ENCODE measurements at regions not wholly inside any gene's neighbourhood (a gene's known extent, or its start where the extent isn't known, plus 50 kb on each side); places are given as distances from the start of the nearest gene placed in this dataset.
A peak's percentile ranks its signal among the peaks of the same experiment; 100 is the strongest.

DNA sequence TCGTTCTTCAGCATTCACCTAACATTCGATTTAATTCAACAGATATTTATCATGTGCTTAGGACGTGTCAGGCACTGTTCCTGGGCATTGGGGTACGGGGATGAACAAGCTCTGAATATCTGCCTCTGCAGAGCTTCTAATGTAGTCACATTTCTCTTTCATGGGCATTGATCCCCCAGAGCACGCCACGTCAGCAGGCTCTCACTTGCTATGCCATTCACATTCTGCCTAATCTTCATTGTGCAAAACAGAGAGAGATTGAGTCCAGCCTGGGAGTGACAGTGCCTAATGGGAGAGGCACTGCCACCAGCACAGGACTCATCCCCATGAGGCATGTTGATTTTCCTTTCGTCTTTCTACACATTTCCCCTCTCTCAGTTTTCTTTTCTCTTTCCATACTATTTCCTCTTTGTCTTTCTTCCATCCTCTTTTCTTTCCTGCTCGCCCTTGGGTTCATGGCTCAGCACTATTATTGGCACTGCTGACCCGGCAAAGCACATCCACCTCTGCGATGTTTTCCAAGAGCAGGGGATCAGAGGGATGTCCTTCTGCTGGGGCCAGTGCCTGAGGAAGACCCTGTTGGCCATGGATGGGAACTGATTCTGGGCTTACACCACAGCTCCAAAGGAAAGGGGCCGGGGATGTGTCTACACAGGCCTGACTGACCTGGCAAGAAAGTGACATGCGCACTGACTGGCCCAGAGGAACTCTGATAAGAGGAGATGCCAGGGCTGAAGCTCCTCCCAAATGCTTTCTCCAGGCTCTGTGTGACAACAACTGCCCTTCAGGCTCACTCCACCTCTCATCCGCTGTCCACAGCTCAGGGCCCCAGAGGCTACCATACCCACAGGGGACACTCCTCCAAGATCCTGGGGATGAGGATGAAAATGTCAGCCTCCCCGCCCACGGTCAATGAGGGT is 195.9 kb downstream of the TOMM20 start:
- peaks cover 1 to 25% of the 10 kb centered on the region in 2 donors for H3K4me1 ChIP-seq (ENCODE audit: control insufficient read depth in 2 of 2, insufficient read depth in 2 of 2, low read length in 2 of 2)
- Mint-ChIP-seq H3K36me3 (peaks cover 0 to 3% (median 0%) of the 10 kb centered on the region in 5 donors), H3K4me1 (peaks cover 12 to 56% (median 26%) of the 10 kb centered on the region in 7 donors), H3K9me3 (peaks cover 0 to 3% (median 0%) of the 10 kb centered on the region in 11 donors), H3K27me3 (no peaks in the 10 kb centered on the region), H3K4me3 (peak overlapping the region in 2 of 10 donors; percentile 21 to 50), H3K27ac (peak overlapping the region in 4 of 9 donors; percentile 31 to 67 (median 36))
- no peaks in the 10 kb centered on the region for H3K36me3 ChIP-seq (ENCODE audit: control insufficient read depth in 2 of 3, insufficient read depth in 3 of 3, low read length in 3 of 3)
- intact Hi-C loops (cut with micrococcal nuclease), result no loop called here
- ATAC-seq, result peak; percentile 37
- DNase-seq, result peak in 1 of 9 donors; percentile 25
- ChIA-PET CTCF (no interaction called here), POLR2A (interaction anchor here (0.9 kb wide), 1 partner anchor 8 kb away, joined by 4 read pairs; no protein-coding TSS in a partner anchor)
- no peaks in the 10 kb centered on the region for H3K27me3 ChIP-seq (ENCODE audit: control insufficient read depth in 2 of 2, insufficient read depth in 2 of 2, low read length in 2 of 2)
- no peak overlapping the region for H3K27ac ChIP-seq (ENCODE audit: low read depth, low read length)
- no peak overlapping the region for H3K4me3 ChIP-seq (ENCODE audit: low read length)
- H3K9me3 ChIP-seq (ENCODE audit: control insufficient read depth in 2 of 3, low read length in 3 of 3), result no peaks in the 10 kb centered on the region

DNA sequence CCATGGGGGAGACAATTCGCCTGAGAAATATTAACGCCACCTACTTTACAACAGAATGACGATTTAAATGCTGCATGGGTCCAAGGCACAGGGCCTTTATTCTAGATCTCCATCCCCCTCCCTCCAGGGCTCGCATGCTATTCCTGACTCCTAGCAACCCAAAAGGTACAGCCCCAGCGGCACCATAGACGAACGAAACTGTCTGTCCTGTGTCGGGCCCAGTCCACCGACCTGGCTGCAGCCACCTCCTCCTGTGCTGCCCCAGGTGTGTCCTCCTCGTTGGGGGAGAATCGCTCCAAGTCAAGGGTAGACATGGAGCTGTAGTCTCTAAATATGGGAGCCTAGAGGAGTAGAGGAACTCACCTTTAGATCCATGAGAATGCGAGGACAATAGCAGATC is 196.5 kb downstream of the TOMM20 start:
- H3K9me3 ChIP-seq (ENCODE audit: control insufficient read depth in 2 of 3, low read length in 3 of 3), result no peaks in the 10 kb centered on the region
- Mint-ChIP-seq H3K4me1 (peaks cover 19 to 57% (median 32%) of the 10 kb centered on the region in 7 donors), H3K9me3 (peaks cover 0 to 3% (median 0%) of the 10 kb centered on the region in 11 donors), H3K27ac (peak overlapping the region in 3 of 9 donors; percentile 34 to 46 (median 39)), H3K27me3 (no peaks in the 10 kb centered on the region), H3K4me3 (no peak overlapping the region), H3K36me3 (no peaks in the 10 kb centered on the region)
- no peaks in the 10 kb centered on the region for H3K36me3 ChIP-seq (ENCODE audit: control insufficient read depth in 2 of 3, insufficient read depth in 3 of 3, low read length in 3 of 3)
- POLR2A ChIA-PET, result no interaction called here
- ATAC-seq (no peak), DNase-seq (no peak)
- no peak overlapping the region for H3K4me3 ChIP-seq (ENCODE audit: low read length)
- H3K4me1 ChIP-seq (ENCODE audit: control insufficient read depth in 2 of 2, insufficient read depth in 2 of 2, low read length in 2 of 2), result peaks cover 8 to 31% of the 10 kb centered on the region in 2 donors
- CTCF ChIA-PET, result no interaction called here
- H3K27me3 ChIP-seq (ENCODE audit: control insufficient read depth in 2 of 2, insufficient read depth in 2 of 2, low read length in 2 of 2), result no peaks in the 10 kb centered on the region
- intact Hi-C loops (cut with micrococcal nuclease), result no loop called here
- no peak overlapping the region for H3K27ac ChIP-seq (ENCODE audit: low read depth, low read length)

DNA sequence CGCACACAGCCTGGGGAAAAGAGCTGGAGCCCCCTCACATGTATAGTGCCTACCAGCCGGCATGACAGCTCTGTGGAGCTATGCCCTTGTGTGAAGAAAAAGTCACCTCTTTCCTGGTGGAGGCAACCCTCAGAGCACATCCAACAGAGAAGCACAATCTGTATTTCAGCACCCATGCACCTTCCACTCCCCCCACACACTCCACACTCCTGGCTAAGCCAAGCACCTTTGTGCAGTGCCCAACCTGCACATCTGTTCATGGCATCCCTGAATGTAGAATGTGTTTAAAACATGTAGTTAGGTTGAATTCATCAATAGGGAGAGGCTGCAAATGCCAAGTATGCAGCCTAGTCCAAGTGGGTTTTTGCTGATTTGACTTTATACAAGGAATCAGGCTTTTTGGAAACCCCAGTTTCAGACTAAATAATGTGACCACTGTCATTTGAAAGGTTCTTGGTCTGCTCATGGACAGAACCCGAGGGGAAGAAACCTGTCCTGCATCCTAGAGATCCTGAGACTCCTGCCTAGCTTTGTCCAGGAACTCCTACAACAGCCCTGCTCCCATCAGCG is 197.1 kb downstream of the TOMM20 start:
- H3K36me3 ChIP-seq (ENCODE audit: control insufficient read depth in 2 of 3, insufficient read depth in 3 of 3, low read length in 3 of 3), result no peaks in the 10 kb centered on the region
- H3K4me3 Mint-ChIP-seq, result no peak overlapping the region
- intact Hi-C loops (cut with micrococcal nuclease), result no loop called here
- H3K36me3 Mint-ChIP-seq, result no peaks in the 10 kb centered on the region
- peaks cover 24 to 61% (median 39%) of the 10 kb centered on the region in 7 donors for H3K4me1 Mint-ChIP-seq
- H3K4me3 ChIP-seq (ENCODE audit: low read length), result no peak overlapping the region
- POLR2A ChIA-PET, result no interaction called here
- no peak for ATAC-seq
- H3K27me3 Mint-ChIP-seq, result no peaks in the 10 kb centered on the region
- no peak for DNase-seq
- H3K4me1 ChIP-seq (ENCODE audit: control insufficient read depth in 2 of 2, insufficient read depth in 2 of 2, low read length in 2 of 2), result peaks cover 14 to 37% of the 10 kb centered on the region in 2 donors
- H3K9me3 Mint-ChIP-seq, result peaks cover 0 to 3% (median 0%) of the 10 kb centered on the region in 11 donors
- no peak overlapping the region for H3K27ac ChIP-seq (ENCODE audit: low read depth, low read length)
- H3K27me3 ChIP-seq (ENCODE audit: control insufficient read depth in 2 of 2, insufficient read depth in 2 of 2, low read length in 2 of 2), result no peaks in the 10 kb centered on the region
- peak overlapping the region in 3 of 9 donors; percentile 9 to 46 (median 45) for H3K27ac Mint-ChIP-seq
- CTCF ChIA-PET, result no interaction called here
- no peaks in the 10 kb centered on the region for H3K9me3 ChIP-seq (ENCODE audit: control insufficient read depth in 2 of 3, low read length in 3 of 3)

DNA sequence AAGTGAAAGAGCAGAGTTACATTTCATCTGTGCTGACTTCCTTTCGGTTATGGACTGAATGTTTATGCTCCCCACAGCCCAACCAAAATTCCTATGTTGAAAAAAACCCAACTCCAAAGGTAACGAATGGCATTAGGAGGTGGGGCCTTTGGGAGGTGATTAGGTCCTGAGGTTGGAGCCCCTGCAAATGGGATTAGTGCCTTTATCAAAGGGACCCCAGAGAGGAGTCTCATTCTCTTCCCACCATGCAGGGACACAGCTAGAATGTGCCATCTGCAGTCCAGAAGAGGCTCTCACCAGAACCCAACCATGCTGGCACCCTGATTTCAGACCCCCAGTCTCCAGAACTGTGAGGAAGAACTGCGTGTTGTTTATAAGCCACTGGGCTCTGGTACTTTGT is 199.3 kb downstream of the TOMM20 start:
- H3K27me3 ChIP-seq (ENCODE audit: control insufficient read depth in 2 of 2, insufficient read depth in 2 of 2, low read length in 2 of 2), result no peaks in the 10 kb centered on the region
- peaks cover 26 to 47% of the 10 kb centered on the region in 2 donors for H3K4me1 ChIP-seq (ENCODE audit: control insufficient read depth in 2 of 2, insufficient read depth in 2 of 2, low read length in 2 of 2)
- H3K9me3 Mint-ChIP-seq, result peaks cover 0 to 3% (median 0%) of the 10 kb centered on the region in 11 donors
- no peak overlapping the region for H3K27ac ChIP-seq (ENCODE audit: low read depth, low read length)
- CTCF ChIA-PET, result no interaction called here
- peak overlapping the region; percentile 2 to 87 (median 80) for H3K27ac Mint-ChIP-seq
- no peaks in the 10 kb centered on the region for H3K9me3 ChIP-seq (ENCODE audit: control insufficient read depth in 2 of 3, low read length in 3 of 3)
- POLR2A ChIA-PET, result no interaction called here
- DNase-seq, result no peak
- peaks cover 34 to 73% (median 57%) of the 10 kb centered on the region in 7 donors for H3K4me1 Mint-ChIP-seq
- H3K36me3 ChIP-seq (ENCODE audit: control insufficient read depth in 2 of 3, insufficient read depth in 3 of 3, low read length in 3 of 3), result no peaks in the 10 kb centered on the region
- H3K27me3 Mint-ChIP-seq, result no peaks in the 10 kb centered on the region
- H3K4me3 ChIP-seq (ENCODE audit: low read length), result no peak overlapping the region
- H3K36me3 Mint-ChIP-seq, result no peaks in the 10 kb centered on the region
- intact Hi-C loops (cut with micrococcal nuclease), result loop anchor here (2.0 to 5.0 kb wide), 4 partner anchors 33 to 153 kb away; no protein-coding TSS in a partner anchor
- peak overlapping the region in 7 of 10 donors; percentile 1 to 81 (median 51) for H3K4me3 Mint-ChIP-seq
- no peak for ATAC-seq

DNA sequence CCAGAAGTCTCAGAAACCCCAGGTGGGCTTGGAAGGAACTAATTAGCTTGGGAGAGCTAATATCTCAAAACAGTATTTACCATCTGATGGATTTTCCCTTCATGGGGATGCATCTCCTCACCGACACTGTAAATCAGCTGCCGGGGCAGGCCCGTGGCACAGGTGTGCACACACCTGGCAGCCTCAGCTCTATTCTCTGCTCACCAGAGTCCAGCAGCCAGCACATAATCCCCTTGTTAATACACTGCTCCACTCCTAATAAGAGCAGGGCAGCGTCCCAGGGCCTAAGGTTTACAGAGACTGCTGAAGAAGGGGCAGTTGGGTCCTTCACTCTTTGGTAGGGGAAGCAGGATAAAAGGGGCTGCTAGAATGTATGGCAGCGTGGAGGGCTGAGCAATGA is 200.0 kb downstream of the TOMM20 start:
- intact Hi-C loops (cut with micrococcal nuclease), result loop anchor here (2.0 to 5.0 kb wide), 4 partner anchors 34 to 154 kb away; no protein-coding TSS in a partner anchor
- H3K4me3 Mint-ChIP-seq, result peak overlapping the region in 6 of 10 donors; percentile 1 to 81 (median 72)
- CTCF ChIA-PET, result interaction anchor here (0.5 to 0.7 kb wide), 4 partner anchors 10 to 517 kb away, joined by 3 read pairs; no protein-coding TSS in a partner anchor

DNA sequence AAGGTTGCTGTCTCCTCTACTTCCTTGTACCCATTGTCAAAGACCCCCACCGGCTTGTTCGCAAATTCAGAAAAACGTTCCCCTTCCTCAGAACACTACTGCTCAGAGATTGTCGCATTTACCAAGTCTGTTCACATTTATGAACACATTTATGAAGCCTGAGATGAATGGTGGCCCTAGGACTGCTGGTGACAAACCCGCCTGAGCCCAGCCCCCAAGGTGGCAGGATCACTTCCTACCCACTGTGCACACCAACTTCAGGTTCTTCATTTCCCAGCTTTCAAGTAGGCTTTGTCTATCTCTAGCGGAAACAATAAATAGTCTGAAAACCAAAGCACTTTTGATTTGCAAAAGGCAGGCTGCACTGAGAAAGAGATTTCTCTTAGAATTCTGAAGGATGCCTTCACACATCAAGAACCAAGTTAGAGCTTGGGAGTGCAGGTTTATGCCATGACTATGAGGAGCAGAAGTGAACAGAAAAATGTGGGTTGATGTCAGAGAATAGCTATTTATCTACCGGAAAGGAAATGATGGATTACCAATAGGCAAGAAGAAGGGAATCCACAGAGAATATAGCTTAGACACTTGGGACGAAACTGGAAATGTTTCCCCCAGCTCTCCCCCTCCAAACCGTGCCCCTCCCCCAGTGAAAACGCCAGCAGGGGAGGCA is 200.5 kb downstream of the TOMM20 start:
- peak overlapping the region; percentile 8 for H3K4me3 ChIP-seq (ENCODE audit: low read length)
- H3K36me3 ChIP-seq (ENCODE audit: control insufficient read depth in 2 of 3, insufficient read depth in 3 of 3, low read length in 3 of 3), result no peaks in the 10 kb centered on the region
- intact Hi-C loops (cut with micrococcal nuclease), result loop anchor here (2.0 to 5.0 kb wide), 7 partner anchors 35 to 429 kb away; partner anchors contain the start of gene IRF2BP2 (in 1 of the 2)
- no peak overlapping the region for H3K27ac ChIP-seq (ENCODE audit: low read depth, low read length)
- Mint-ChIP-seq H3K4me1 (peaks cover 36 to 77% (median 59%) of the 10 kb centered on the region in 7 donors), H3K27ac (peak overlapping the region; percentile 68 to 89 (median 80)), H3K36me3 (peaks cover 0 to 12% (median 0%) of the 10 kb centered on the region in 5 donors), H3K4me3 (peak overlapping the region; percentile 59 to 81 (median 72)), H3K9me3 (peaks cover 0 to 8% (median 0%) of the 10 kb centered on the region in 11 donors), H3K27me3 (no peaks in the 10 kb centered on the region)
- ChIA-PET POLR2A (interaction anchor here (0.8 to 1.4 kb wide), 5 partner anchors 14 to 204 kb away, joined by 3 to 4 read pairs (median 3); no protein-coding TSS in a partner anchor), CTCF (interaction anchor here (0.5 to 0.7 kb wide), 4 partner anchors 10 to 517 kb away, joined by 3 read pairs; no protein-coding TSS in a partner anchor)
- ATAC-seq, result peak; percentile 59
- H3K4me1 ChIP-seq (ENCODE audit: control insufficient read depth in 2 of 2, insufficient read depth in 2 of 2, low read length in 2 of 2), result peaks cover 26 to 47% of the 10 kb centered on the region in 2 donors
- H3K27me3 ChIP-seq (ENCODE audit: control insufficient read depth in 2 of 2, insufficient read depth in 2 of 2, low read length in 2 of 2), result no peaks in the 10 kb centered on the region
- no peaks in the 10 kb centered on the region for H3K9me3 ChIP-seq (ENCODE audit: control insufficient read depth in 2 of 3, low read length in 3 of 3)
- DNase-seq, result peak in 6 of 9 donors; percentile 25 to 55 (median 44)

More for the DNA sequence above, 200.0 kb downstream of the TOMM20 start:
- ATAC-seq, result no peak
- POLR2A ChIA-PET, result interaction anchor here (0.8 to 1.4 kb wide), 4 partner anchors 17 to 204 kb away, joined by 3 to 4 read pairs (median 4); no protein-coding TSS in a partner anchor
- Histone ChIP-seq H3K9me3 (ENCODE audit: control insufficient read depth in 2 of 3, low read length in 3 of 3) (no peaks in the 10 kb centered on the region), H3K27me3 (ENCODE audit: control insufficient read depth in 2 of 2, insufficient read depth in 2 of 2, low read length in 2 of 2) (no peaks in the 10 kb centered on the region), H3K4me3 (ENCODE audit: low read length) (peak overlapping the region; percentile 8), H3K27ac (ENCODE audit: low read depth, low read length) (no peak overlapping the region), H3K36me3 (ENCODE audit: control insufficient read depth in 2 of 3, insufficient read depth in 3 of 3, low read length in 3 of 3) (no peaks in the 10 kb centered on the region), H3K4me1 (ENCODE audit: control insufficient read depth in 2 of 2, insufficient read depth in 2 of 2, low read length in 2 of 2) (peaks cover 26 to 47% of the 10 kb centered on the region in 2 donors)
- H3K36me3 Mint-ChIP-seq, result peaks cover 0 to 7% (median 0%) of the 10 kb centered on the region in 5 donors
- H3K27me3 Mint-ChIP-seq, result no peaks in the 10 kb centered on the region
- H3K27ac Mint-ChIP-seq, result peak overlapping the region; percentile 68 to 89 (median 80)
- H3K9me3 Mint-ChIP-seq, result peaks cover 0 to 4% (median 0%) of the 10 kb centered on the region in 11 donors
- DNase-seq, result no peak
- H3K4me1 Mint-ChIP-seq, result peaks cover 36 to 78% (median 57%) of the 10 kb centered on the region in 7 donors
